Right cardiac atrium (tissue), 5 donors: ENCODE measurements at regions not wholly inside any gene's neighbourhood (a gene's known extent, or its start where the extent isn't known, plus 50 kb on each side); places are given as distances from the start of the nearest gene placed in this dataset.
A peak's percentile ranks its signal among the peaks of the same experiment; 100 is the strongest.

Experiments used
- ATAC-seq, 2 donors: fragments of 200-7000 bp; cut with Tn5 transposase; one replicate each; pipeline versions ENCODE4 v1.8.0 to v1.9.1; 2020; ENCODE audit warnings: moderate library complexity in 2 of 2, mild to moderate bottlenecking in 1 of 2
- DNase-seq, 3 donors: peaks; one replicate each; pipeline ENCODE4 v3.0.0-alpha.2; 2020
- H3K27ac ChIP-seq: one replicate; pipeline ENCODE4 v1.5.1; 2013; ENCODE audit warnings: mild to moderate bottlenecking, low read length, control low read depth, moderate library complexity
- H3K27me3 ChIP-seq: one replicate; pipeline ENCODE4 v1.6.1; 2013; ENCODE audit not compliant: control insufficient read depth, insufficient read depth
- H3K4me1 ChIP-seq: one replicate; pipeline ENCODE4 v1.6.1; 2013; ENCODE audit warnings: low read length; ENCODE audit not compliant: control insufficient read depth, insufficient read depth
- H3K4me3 ChIP-seq: one replicate; pipeline ENCODE4 v1.5.1; 2013; ENCODE audit warnings: low read length, control low read depth
- H3K9me3 ChIP-seq: one replicate; pipeline ENCODE4 v1.6.1; 2013; ENCODE audit warnings: low read length; ENCODE audit not compliant: control insufficient read depth
- WGBS: extraction: QIAGEN DNeasy Blood & Tissue Kit; methylation state at CpG from one replicate; pipeline ENCODE4 v1.1.7; 2013; 5-methylcytosine and 5-hydroxymethylcytosine counted together
- intact Hi-C, 4 donors: fragments of 100-400 bp; cut with DNase I; formaldehyde crosslinking; loops; one replicate each; pipeline versions ENCODE4 v1.11.0 to v1.14.0; 2022 to 2023
- donor health status: healthy with polysubstance abuse.
- donor health status: DM: no; HTN: yes; CAD: no.
- donor health status: DM: no; HTN: no; CAD: no.
- donor health status: DM: no; HTN: yes; CAD: no; lungs with severe emphysema.
- donor health status: DM: yes; HTN: yes; CAD: no.

DNA sequence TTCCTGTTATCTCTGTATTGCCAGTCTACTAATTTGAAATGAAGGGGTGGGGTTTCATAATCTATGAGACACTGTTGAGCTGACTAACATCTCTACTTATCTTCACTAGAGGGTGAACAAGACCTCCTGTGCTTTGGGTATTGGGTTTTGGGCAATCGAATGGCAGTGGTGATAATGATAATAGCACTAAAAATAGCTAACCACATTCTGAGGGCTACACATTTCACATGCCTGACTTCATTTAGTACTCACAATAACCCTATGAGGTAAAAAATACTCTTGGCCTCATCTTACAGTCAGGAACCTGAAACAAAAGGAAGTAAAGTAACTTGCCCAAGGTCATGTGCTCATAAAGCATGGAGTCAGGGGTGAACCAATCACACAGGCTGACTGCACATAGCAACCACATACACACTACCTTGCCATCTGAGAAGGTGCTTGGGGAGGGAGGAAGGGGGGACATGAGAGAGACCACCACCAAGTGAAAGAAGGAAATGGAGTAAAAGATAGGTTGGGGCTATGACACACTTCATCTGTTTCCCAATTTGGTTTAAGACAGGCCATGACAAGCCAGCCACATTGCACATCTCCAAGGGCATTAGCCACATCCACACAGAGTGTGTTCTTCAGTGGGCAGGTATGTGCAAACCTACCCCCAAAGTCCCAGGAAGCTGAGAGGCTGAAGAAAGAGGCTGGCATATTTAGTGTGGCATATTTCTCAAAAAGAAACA lies 387.6 kb upstream of the DDI1 start:
- no peak for ATAC-seq
- H3K4me1 ChIP-seq = no peaks in the 10 kb centered on the region

GRCh38 chr11:103649401-103649895 lies 387.0 kb upstream of the DDI1 start:
- Histone ChIP-seq H3K9me3 (no peaks in the 10 kb centered on the region), H3K27ac (no peak overlapping the region), H3K4me1 (no peaks in the 10 kb centered on the region), H3K4me3 (no peak overlapping the region), H3K27me3 (no peaks in the 10 kb centered on the region)
- DNase-seq (no peak), ATAC-seq (no peak)
- WGBS = 98% methylated on average over 3 of the region's 3 CpGs
- intact Hi-C loops = no loop called here

More for the DNA sequence above, 387.6 kb upstream of the DDI1 start:
- Histone ChIP-seq H3K9me3 (no peaks in the 10 kb centered on the region), H3K4me3 (no peak overlapping the region), H3K27me3 (no peaks in the 10 kb centered on the region), H3K27ac (no peak overlapping the region)
- DNase-seq = no peak
- 40% methylated on average over 1 of the region's 1 CpG for WGBS
- intact Hi-C loops = no loop called here

DNA sequence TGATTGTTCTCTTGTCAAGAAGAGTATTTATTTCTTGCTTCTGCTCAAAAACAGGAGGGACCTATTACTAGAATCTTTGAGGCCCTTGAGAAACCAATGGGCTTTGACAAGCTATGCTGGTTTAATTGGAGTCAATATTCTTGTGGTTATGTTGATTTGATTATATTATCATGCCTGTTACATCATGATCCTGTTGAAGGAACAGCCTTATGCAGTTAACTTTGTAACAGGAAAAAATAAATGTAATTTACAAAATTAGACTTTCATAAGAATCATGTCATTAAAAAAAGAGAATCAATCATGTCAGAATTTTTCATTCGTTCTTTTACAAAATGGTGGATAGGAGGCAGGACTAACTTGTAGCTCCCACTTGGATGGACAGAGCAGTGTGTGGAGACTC lies 386.1 kb upstream of the DDI1 start:
- no peaks in the 10 kb centered on the region for H3K4me1 ChIP-seq
- intact Hi-C loops = no loop called here
- no peak for DNase-seq
- H3K4me3 ChIP-seq = no peak overlapping the region
- H3K27ac ChIP-seq = no peak overlapping the region
- no peaks in the 10 kb centered on the region for H3K27me3 ChIP-seq
- no peaks in the 10 kb centered on the region for H3K9me3 ChIP-seq
- no peak for ATAC-seq
- WGBS = 97% methylated on average over 1 of the region's 1 CpG

DNA sequence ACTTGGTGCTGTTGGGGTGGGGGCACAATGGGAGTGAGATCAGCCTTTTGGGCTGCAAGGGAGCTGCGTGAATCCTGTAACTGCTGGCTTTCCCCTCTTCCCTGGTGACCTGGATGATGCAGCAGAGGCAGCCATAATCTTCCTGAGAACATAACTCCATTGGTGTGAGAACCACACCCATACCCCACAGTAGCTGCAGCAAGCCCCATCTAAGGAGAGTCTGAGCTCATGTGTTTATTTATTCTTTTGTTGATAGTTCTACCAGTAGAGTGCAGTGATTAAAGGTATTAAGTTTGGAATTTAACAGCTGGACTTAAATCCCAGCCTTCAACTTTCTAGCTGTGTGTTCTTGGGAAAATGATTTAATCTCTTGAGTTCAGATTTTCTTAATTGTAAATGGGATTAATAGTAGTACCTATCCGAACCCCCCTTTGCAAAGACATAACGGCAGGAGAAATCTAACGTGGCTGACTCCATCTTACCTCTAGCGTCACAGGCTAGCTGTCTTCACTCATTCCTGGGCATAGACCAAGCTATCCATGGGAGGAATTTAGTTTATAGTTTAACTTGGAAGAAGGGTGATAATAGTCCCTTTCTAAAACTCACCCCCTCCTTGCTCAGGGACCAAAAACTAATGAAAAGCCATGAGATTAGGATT lies 385.0 kb upstream of the DDI1 start:
- no peak for DNase-seq
- Histone ChIP-seq H3K4me1 (no peaks in the 10 kb centered on the region), H3K27me3 (no peaks in the 10 kb centered on the region), H3K27ac (no peak overlapping the region), H3K4me3 (no peak overlapping the region), H3K9me3 (no peaks in the 10 kb centered on the region)
- 90% methylated on average over 5 of the region's 5 CpGs for WGBS
- no peak for ATAC-seq
- intact Hi-C loops = no loop called here

DNA sequence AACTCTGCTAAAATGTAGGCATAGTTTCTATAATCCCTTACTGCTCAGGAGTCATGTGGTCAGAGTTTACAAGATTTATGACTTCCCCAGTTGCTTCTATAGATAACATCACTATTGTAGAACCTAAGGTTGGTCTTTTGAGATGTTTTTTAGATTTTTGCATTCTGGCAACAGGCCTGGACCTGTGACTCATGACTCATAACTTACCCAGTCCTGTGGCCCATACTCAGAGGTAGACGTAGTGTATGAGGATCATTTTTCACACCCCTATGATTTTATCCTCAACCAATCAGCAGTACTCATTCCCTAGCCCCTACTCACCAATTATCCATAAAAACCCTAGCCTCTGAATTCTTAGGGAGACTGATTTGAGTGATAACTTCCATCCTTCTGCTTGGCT lies 384.4 kb upstream of the DDI1 start:
- intact Hi-C loops = no loop called here

GRCh38 chr11:103656382-103656781 lies 380.1 kb upstream of the DDI1 start:
- Histone ChIP-seq H3K9me3 (no peaks in the 10 kb centered on the region), H3K27ac (no peak overlapping the region), H3K4me1 (no peaks in the 10 kb centered on the region), H3K27me3 (no peaks in the 10 kb centered on the region), H3K4me3 (no peak overlapping the region)
- WGBS = 91% methylated on average over 3 of the region's 3 CpGs
- ATAC-seq (no peak), DNase-seq (no peak)
- intact Hi-C loops = no loop called here

More for the DNA sequence above, 384.4 kb upstream of the DDI1 start:
- ATAC-seq = no peak
- WGBS = 73% methylated on average over 1 of the region's 1 CpG
- Histone ChIP-seq H3K27me3 (no peaks in the 10 kb centered on the region), H3K4me3 (no peak overlapping the region), H3K27ac (no peak overlapping the region), H3K9me3 (no peaks in the 10 kb centered on the region), H3K4me1 (no peaks in the 10 kb centered on the region)
- no peak for DNase-seq

DNA sequence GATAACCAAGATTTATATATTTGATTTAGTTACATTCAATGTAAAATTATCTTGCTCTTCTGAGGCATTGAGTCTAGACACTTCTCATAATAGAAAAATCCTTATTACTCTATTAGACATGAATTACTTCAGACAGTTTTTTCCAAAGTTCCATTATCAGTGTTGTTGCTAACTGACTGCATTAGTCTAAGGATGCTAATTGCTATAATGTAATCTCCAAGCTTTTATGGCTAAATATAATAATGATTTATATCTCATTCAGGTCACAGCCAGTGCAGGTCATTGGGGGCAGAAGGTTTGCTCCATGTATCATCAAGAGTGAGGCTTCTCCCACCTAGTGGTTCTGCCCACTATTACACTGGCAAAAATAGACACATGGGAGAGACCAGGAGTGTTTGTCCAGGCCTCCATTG lies 377.2 kb upstream of the DDI1 start:
- H3K4me3 ChIP-seq = no peak overlapping the region
- ATAC-seq (peak; percentile 45 to 57), DNase-seq (no peak)
- no peak overlapping the region for H3K27ac ChIP-seq
- intact Hi-C loops = no loop called here
- H3K27me3 ChIP-seq = no peaks in the 10 kb centered on the region
- no peaks in the 10 kb centered on the region for H3K9me3 ChIP-seq
- no peaks in the 10 kb centered on the region for H3K4me1 ChIP-seq

- Histone ChIP-seq H3K4me3 (no peak overlapping the region), H3K27ac (no peak overlapping the region), H3K27me3 (no peaks in the 10 kb centered on the region), H3K9me3 (no peaks in the 10 kb centered on the region), H3K4me1 (no peaks in the 10 kb centered on the region)
- no peak for ATAC-seq
- intact Hi-C loops = no loop called here
- DNase-seq = no peak
Observed at GRCh38 chr11:103659743-103660142, 376.7 kb upstream of the DDI1 start.

- intact Hi-C loops = no loop called here
Observed at GRCh38 chr11:103661185-103661584, 375.3 kb upstream of the DDI1 start.

DNA sequence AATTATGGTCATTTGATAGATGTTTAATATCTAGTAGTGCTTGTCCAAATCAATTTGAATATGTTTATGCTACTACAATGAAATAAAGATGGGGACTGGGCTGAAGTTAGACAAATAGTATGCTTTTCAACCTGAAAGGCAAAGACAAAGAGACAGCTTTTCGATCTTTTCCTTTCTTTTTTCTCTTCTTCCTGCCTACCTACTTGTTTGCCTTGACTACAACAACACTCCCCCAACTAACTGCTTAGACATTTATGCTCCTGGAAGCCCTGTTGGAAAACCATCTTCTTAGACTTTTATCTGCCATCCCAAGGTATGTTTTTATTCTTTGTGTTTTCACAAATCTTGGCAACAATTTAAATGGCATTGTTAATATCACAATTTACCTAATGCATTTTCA lies 374.4 kb upstream of the DDI1 start:
- Histone ChIP-seq H3K4me3 (no peak overlapping the region), H3K4me1 (no peaks in the 10 kb centered on the region), H3K9me3 (no peaks in the 10 kb centered on the region), H3K27ac (no peak overlapping the region), H3K27me3 (no peaks in the 10 kb centered on the region)
- ATAC-seq = no peak
- no peak for DNase-seq
- WGBS = 0% methylated on average over 1 of the region's 1 CpG
- intact Hi-C loops = no loop called here

More at GRCh38 chr11:103661185-103661584, 375.3 kb upstream of the DDI1 start:
- Histone ChIP-seq H3K4me3 (no peak overlapping the region), H3K27ac (no peak overlapping the region), H3K4me1 (no peaks in the 10 kb centered on the region), H3K27me3 (no peaks in the 10 kb centered on the region), H3K9me3 (no peaks in the 10 kb centered on the region)
- no peak for DNase-seq
- no peak for ATAC-seq

- intact Hi-C loops = no loop called here
- ATAC-seq (peak in 1 of 2 donors; percentile 14), DNase-seq (no peak)
- no peaks in the 10 kb centered on the region for H3K4me1 ChIP-seq
- 14% methylated on average over 2 of the region's 2 CpGs for WGBS
- H3K4me3 ChIP-seq = no peak overlapping the region
- H3K9me3 ChIP-seq = no peaks in the 10 kb centered on the region
- H3K27me3 ChIP-seq = no peaks in the 10 kb centered on the region
- no peak overlapping the region for H3K27ac ChIP-seq
Observed at GRCh38 chr11:103662880-103663279, 373.6 kb upstream of the DDI1 start.
